CD4-positive, alpha-beta T cell (primary cell): ENCODE measurements at regions not wholly inside any gene's neighbourhood (a gene's known extent, or its start where the extent isn't known, plus 50 kb on each side); places are given as distances from the start of the nearest gene placed in this dataset.

Experiments used
- ATAC-seq: fragments of 200-7000 bp; cut with Tn5 transposase; one replicate; pipeline ENCODE4 v1.10.0; 2022; ENCODE audit warnings: mild to moderate bottlenecking; ENCODE audit not compliant: poor library complexity
- CTCF ChIA-PET: fragments of 350-600 bp; sonication (Branson Sonifier 250); formaldehyde crosslinking; loops from one replicate; lab custom pipeline; 2021; ENCODE audit warnings: antibody characterized with exemption, inconsistent platforms; lab: Charles Lee
- POLR2A ChIA-PET: fragments of 350-600 bp; sonication (Branson Sonifier 250); formaldehyde crosslinking; loops from one replicate; lab custom pipeline; 2021; ENCODE audit warnings: antibody characterized with exemption, inconsistent platforms; lab: Charles Lee
- DNase-seq, 14 experiments: peaks; one replicate each; pipeline ENCODE4 v3.0.0-alpha.2; 2013 to 2020; ENCODE audit warnings: mixed read lengths in 2 of 14
- H3K27ac ChIP-seq, 2 donors: one replicate each; pipeline versions ENCODE4 v1.5.1 to v1.7.0; 2013; ENCODE audit warnings: low read length in 2 of 2, low read depth in 1 of 2, mild to moderate bottlenecking in 1 of 2
- H3K27me3 ChIP-seq, 2 experiments: 1 replicate in 1 of 2; 2 replicates in 1 of 2; pipeline versions ENCODE4 v1.6.1 to v1.7.0; 2013; ENCODE audit warnings: low read length in 2 of 2, control low read depth in 1 of 2, mild to moderate bottlenecking in 1 of 2, moderate library complexity in 1 of 2; ENCODE audit not compliant: insufficient read depth in 2 of 2, control insufficient read depth in 1 of 2
- H3K36me3 ChIP-seq: one replicate; pipeline ENCODE4 v1.6.1; 2013; ENCODE audit warnings: low read length, control low read depth; ENCODE audit not compliant: insufficient read depth
- H3K4me1 ChIP-seq: one replicate; pipeline ENCODE4 v1.6.1; 2013; ENCODE audit warnings: low read length, control low read depth; ENCODE audit not compliant: insufficient read depth
- H3K4me3 ChIP-seq: one replicate; pipeline ENCODE4 v1.5.1; 2013; ENCODE audit warnings: mild to moderate bottlenecking, low read length, moderate library complexity
- H3K9me3 ChIP-seq, 2 experiments: 1 replicate in 1 of 2; 2 replicates in 1 of 2; pipeline versions ENCODE4 v1.6.1 to v1.7.0; 2013; ENCODE audit warnings: low read length in 2 of 2, mild to moderate bottlenecking in 2 of 2, control low read depth in 1 of 2, moderate library complexity in 1 of 2; ENCODE audit not compliant: control insufficient read depth in 1 of 2, insufficient read depth in 1 of 2
- H3K27ac Mint-ChIP-seq: one replicate; pipeline ENCODE4 v1.8.0; 2020; ENCODE audit warnings: mixed read lengths
- H3K27me3 Mint-ChIP-seq: one replicate; pipeline ENCODE4 v1.8.0; 2021; ENCODE audit warnings: mixed read lengths
- H3K36me3 Mint-ChIP-seq: one replicate; pipeline ENCODE4 v1.8.0; 2021; ENCODE audit warnings: low read depth, mixed read lengths
- H3K4me1 Mint-ChIP-seq: one replicate; pipeline ENCODE4 v1.8.0; 2021; ENCODE audit warnings: low read depth, mixed read lengths
- H3K4me3 Mint-ChIP-seq: one replicate; pipeline ENCODE4 v1.8.0; 2020; ENCODE audit warnings: mild to moderate bottlenecking, mixed read lengths
- H3K9me3 Mint-ChIP-seq: one replicate; pipeline ENCODE4 v1.8.0; 2020; ENCODE audit warnings: mixed read lengths
- intact Hi-C, 2 experiments: fragments of 100-400 bp; cut with DNase I in 1 of 2; cut with micrococcal nuclease in 1 of 2; formaldehyde crosslinking; loops; one replicate each; pipeline versions ENCODE4 v1.15.1 to v1.9.0; 2023 to 2025; cut with DNase I, micrococcal nuclease
- TF ChIP-seq, protein P1 (sequence below): fragments of 200-600 bp; IDR thresholded peaks from one replicate; pipeline ENCODE4 v1.8.0; 2022; ENCODE audit warnings: antibody characterized with exemption, mild to moderate bottlenecking

GRCh38 chr20:50395914-50396488 lies 114.2 kb upstream of the PTPN1 start:
- no peak overlapping the region for H3K27ac ChIP-seq

GRCh38 chr20:50396623-50397022 lies 113.6 kb upstream of the PTPN1 start:
- H3K27me3 Mint-ChIP-seq, result no peaks in the 10 kb centered on the region
- TF ChIP-seq, protein P1, sequence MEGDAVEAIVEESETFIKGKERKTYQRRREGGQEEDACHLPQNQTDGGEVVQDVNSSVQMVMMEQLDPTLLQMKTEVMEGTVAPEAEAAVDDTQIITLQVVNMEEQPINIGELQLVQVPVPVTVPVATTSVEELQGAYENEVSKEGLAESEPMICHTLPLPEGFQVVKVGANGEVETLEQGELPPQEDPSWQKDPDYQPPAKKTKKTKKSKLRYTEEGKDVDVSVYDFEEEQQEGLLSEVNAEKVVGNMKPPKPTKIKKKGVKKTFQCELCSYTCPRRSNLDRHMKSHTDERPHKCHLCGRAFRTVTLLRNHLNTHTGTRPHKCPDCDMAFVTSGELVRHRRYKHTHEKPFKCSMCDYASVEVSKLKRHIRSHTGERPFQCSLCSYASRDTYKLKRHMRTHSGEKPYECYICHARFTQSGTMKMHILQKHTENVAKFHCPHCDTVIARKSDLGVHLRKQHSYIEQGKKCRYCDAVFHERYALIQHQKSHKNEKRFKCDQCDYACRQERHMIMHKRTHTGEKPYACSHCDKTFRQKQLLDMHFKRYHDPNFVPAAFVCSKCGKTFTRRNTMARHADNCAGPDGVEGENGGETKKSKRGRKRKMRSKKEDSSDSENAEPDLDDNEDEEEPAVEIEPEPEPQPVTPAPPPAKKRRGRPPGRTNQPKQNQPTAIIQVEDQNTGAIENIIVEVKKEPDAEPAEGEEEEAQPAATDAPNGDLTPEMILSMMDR, result no peak
- ChIA-PET POLR2A (no interaction called here), CTCF (no interaction called here)
- no peak overlapping the region for H3K27ac Mint-ChIP-seq
- no peaks in the 10 kb centered on the region for H3K4me1 Mint-ChIP-seq
- no peak overlapping the region for H3K27ac ChIP-seq
- no peaks in the 10 kb centered on the region for H3K27me3 ChIP-seq
- H3K4me3 Mint-ChIP-seq, result no peak overlapping the region
- no peaks in the 10 kb centered on the region for H3K36me3 Mint-ChIP-seq
- no peaks in the 10 kb centered on the region for H3K9me3 ChIP-seq
- H3K36me3 ChIP-seq, result no peaks in the 10 kb centered on the region
- ATAC-seq, result no peak
- peaks cover 6% of the 10 kb centered on the region for H3K4me1 ChIP-seq
- no peak overlapping the region for H3K4me3 ChIP-seq
- intact Hi-C loops, result no loop called here
- no peak for DNase-seq
- H3K9me3 Mint-ChIP-seq, result no peaks in the 10 kb centered on the region

More at GRCh38 chr20:50395914-50396488, 114.2 kb upstream of the PTPN1 start:
- Mint-ChIP-seq H3K27me3 (no peaks in the 10 kb centered on the region), H3K27ac (no peak overlapping the region), H3K36me3 (no peaks in the 10 kb centered on the region), H3K4me1 (no peaks in the 10 kb centered on the region), H3K4me3 (no peak overlapping the region), H3K9me3 (no peaks in the 10 kb centered on the region)
- no peaks in the 10 kb centered on the region for H3K27me3 ChIP-seq
- TF ChIP-seq, protein P1, result no peak
- no peaks in the 10 kb centered on the region for H3K9me3 ChIP-seq
- intact Hi-C loops, result no loop called here
- H3K36me3 ChIP-seq, result no peaks in the 10 kb centered on the region
- no peak for DNase-seq
- peaks cover 6% of the 10 kb centered on the region for H3K4me1 ChIP-seq
- no peak overlapping the region for H3K4me3 ChIP-seq
- POLR2A ChIA-PET, result no interaction called here
- CTCF ChIA-PET, result no interaction called here
- ATAC-seq, result no peak

- no peaks in the 10 kb centered on the region for H3K27me3 Mint-ChIP-seq
Measured at GRCh38 chr20:50397058-50397457, 113.1 kb upstream of the PTPN1 start.

More at GRCh38 chr20:50397058-50397457, 113.1 kb upstream of the PTPN1 start:
- intact Hi-C loops, result no loop called here
- ATAC-seq, result no peak
- H3K9me3 ChIP-seq, result no peaks in the 10 kb centered on the region
- no peaks in the 10 kb centered on the region for H3K36me3 ChIP-seq
- no peak for DNase-seq
- Mint-ChIP-seq H3K4me3 (no peak overlapping the region), H3K9me3 (no peaks in the 10 kb centered on the region), H3K4me1 (no peaks in the 10 kb centered on the region), H3K36me3 (no peaks in the 10 kb centered on the region), H3K27ac (no peak overlapping the region)
- peaks cover 2% of the 10 kb centered on the region for H3K4me1 ChIP-seq
- ChIA-PET POLR2A (no interaction called here), CTCF (no interaction called here)
- H3K27me3 ChIP-seq, result no peaks in the 10 kb centered on the region
- no peak overlapping the region for H3K4me3 ChIP-seq
- no peak overlapping the region for H3K27ac ChIP-seq
- TF ChIP-seq, protein P1, result no peak
